HepG2 (cell line): ENCODE measurements at regions not wholly inside any gene's neighbourhood (a gene's known extent, or its start where the extent isn't known, plus 50 kb on each side); places are given as distances from the start of the nearest gene placed in this dataset.

Experiments used
- ATAC-seq: fragments of 200-7000 bp; cut with Tn5 transposase; 3 replicates; pipeline ENCODE4 v1.9.1; 2020; ENCODE audit warnings: mild to moderate bottlenecking, moderate library complexity
- BruUV-seq: library from RNA; stranded (reverse); fragments of 400-500 nt; replicated peaks from 2 replicates; lab custom pipeline; 2021; lab: Mats Ljungman, UMichigan
- CTCF ChIA-PET: fragments of 300-600 bp; formaldehyde crosslinking; extraction: SDS; loops from one replicate; lab custom pipeline; 2021; ENCODE audit warnings: low total read pairs, inconsistent platforms, low intra/inter-chr PET ratio; lab: Yijun Ruan, JAX
- POLR2A ChIA-PET: fragments of 350-600 bp; sonication (Branson Sonifier 250); formaldehyde crosslinking; loops from one replicate; lab custom pipeline; 2020; ENCODE audit warnings: antibody characterized with exemption, inconsistent platforms; lab: Yijun Ruan, JAX
- DNase-seq: peaks from one replicate; pipeline ENCODE4 v3.0.0-alpha.2; 2015; ENCODE audit warnings: low spot score
- FAIRE-seq: peaks from 3 replicates; lab custom pipeline; 2011; peaks lifted over from hg19 to GRCh38; lab: Jason Lieb, UNC
- H2AFZ ChIP-seq: one replicate; pipeline ENCODE4 v1.6.1; 2011; ENCODE audit warnings: low read length, inconsistent platforms
- H3K27ac ChIP-seq: fragments of 300-600 bp; 3 replicates; pipeline ENCODE4 v1.8.0; 2011; ENCODE audit warnings: mixed run types, mild to moderate bottlenecking, mixed read lengths, low read length, inconsistent platforms; ENCODE audit not compliant: insufficient read depth; ENCODE audit errors: extremely low read length
- H3K27me3 ChIP-seq, 2 experiments: fragments of 200-600 bp in 1 of 2; 2 replicates in 1 of 2; 3 replicates in 1 of 2; pipeline versions ENCODE4 v1.6.0 to v1.8.0; 2011; ENCODE audit warnings: low read length in 2 of 2, mild to moderate bottlenecking in 2 of 2, moderate library complexity in 2 of 2, inconsistent platforms in 1 of 2; ENCODE audit not compliant: insufficient read depth in 2 of 2, control insufficient read depth in 1 of 2
- H3K36me3 ChIP-seq, 2 experiments: fragments of 200-600 bp in 1 of 2; replicated peaks in 1 of 2; 2 replicates in 1 of 2; 3 replicates in 1 of 2; pipeline versions ENCODE4 v1.5.1 to v1.8.0; 2011; ENCODE audit warnings: low read length in 2 of 2, inconsistent platforms in 1 of 2; ENCODE audit not compliant: insufficient read depth in 2 of 2, control insufficient read depth in 1 of 2
- H3K4me1 ChIP-seq: 2 replicates; pipeline ENCODE4 v1.5.1; 2012; ENCODE audit warnings: low read length, inconsistent platforms; ENCODE audit not compliant: insufficient read depth
- H3K4me2 ChIP-seq: 2 replicates; pipeline ENCODE4 v1.6.0; 2011; ENCODE audit warnings: low read depth, low read length, inconsistent platforms
- H3K4me3 ChIP-seq, 3 experiments: fragments of 200-600 bp in 1 of 3; sonication (generic), shearing (Covaris generic) in 1 of 3; replicated peaks in 1 of 3; 2 replicates each; pipeline ENCODE4 v1.5.1; 2011 to 2016; ENCODE audit warnings: low read length in 3 of 3, inconsistent platforms in 2 of 3, low read depth in 2 of 3, mild to moderate bottlenecking in 2 of 3, control low read depth in 1 of 3, mixed read lengths in 1 of 3; ENCODE audit not compliant: insufficient read depth in 1 of 3
- H3K79me2 ChIP-seq: one replicate; pipeline ENCODE4 v1.6.1; 2011; ENCODE audit warnings: low read length, inconsistent platforms; ENCODE audit not compliant: insufficient read depth
- H3K9ac ChIP-seq: 2 replicates; pipeline ENCODE4 v1.6.0; 2011; ENCODE audit warnings: mild to moderate bottlenecking, low read depth, low read length, inconsistent platforms; ENCODE audit not compliant: insufficient read depth
- H3K9me3 ChIP-seq: 2 replicates; pipeline ENCODE4 v1.5.1; 2012; ENCODE audit warnings: mild to moderate bottlenecking, low read length
- H4K20me1 ChIP-seq: 2 replicates; pipeline ENCODE4 v1.6.0; 2011; ENCODE audit warnings: inconsistent platforms, mild to moderate bottlenecking, low read length, moderate library complexity; ENCODE audit not compliant: insufficient read depth
- AFF4 ChIP-seq: sonication (generic); formaldehyde crosslinking; IDR thresholded peaks from 2 replicates; pipeline ENCODE4 v1.4.0; 2020; ENCODE audit warnings: missing genetic modification reagents
- CENPBD1 ChIP-seq: sonication (generic); formaldehyde crosslinking; IDR thresholded peaks from 2 replicates; pipeline ENCODE4 v1.8.0; 2022; ENCODE audit warnings: missing genetic modification reagents, low read depth, mild to moderate bottlenecking, borderline replicate concordance
- EP300 ChIP-seq, 3 experiments: sonication (generic) in 1 of 3; formaldehyde crosslinking in 1 of 3; IDR thresholded peaks; 2 replicates each; pipeline versions ENCODE4 v1.5.1 to v1.6.1; 2011 to 2020; ENCODE audit warnings: low read depth in 2 of 3, low read length in 2 of 3, borderline replicate concordance in 1 of 3, improper control_type of control experiment in 1 of 3, mild to moderate bottlenecking in 1 of 3, missing genetic modification reagents in 1 of 3, moderate library complexity in 1 of 3
- FOXK2 ChIP-seq: fragments of 450-650 bp; IDR thresholded peaks from 2 replicates; pipeline ENCODE4 v1.6.1; 2016
- HCFC1 ChIP-seq: fragments of 150-350 bp; IDR thresholded peaks from 2 replicates; pipeline ENCODE4 v1.6.1; 2014; ENCODE audit warnings: low read depth, low read length
- HNF4A ChIP-seq: sonication (generic); formaldehyde crosslinking; IDR thresholded peaks from 2 replicates; pipeline ENCODE4 v1.4.0; 2020; ENCODE audit warnings: missing genetic modification reagents
- MAZ ChIP-seq, 2 experiments: sonication (generic) in 1 of 2; formaldehyde crosslinking in 1 of 2; IDR thresholded peaks; 2 replicates each; pipeline versions ENCODE4 v1.5.0 to v1.6.1; 2012 to 2020; ENCODE audit warnings: low read depth in 2 of 2, mild to moderate bottlenecking in 2 of 2, borderline replicate concordance in 1 of 2, improper control_type of control experiment in 1 of 2, low read length in 1 of 2, missing genetic modification reagents in 1 of 2, moderate library complexity in 1 of 2
- MXD1 ChIP-seq: sonication (generic); formaldehyde crosslinking; IDR thresholded peaks from 2 replicates; pipeline ENCODE4 v1.4.0; 2020; ENCODE audit warnings: mild to moderate bottlenecking, missing genetic modification reagents
- NBN ChIP-seq: fragments of 450-650 bp; conservative IDR thresholded peaks from 2 replicates; pipeline ENCODE4 v1.6.1; 2017
- TRAFD1 ChIP-seq: sonication (generic); formaldehyde crosslinking; IDR thresholded peaks from 2 replicates; pipeline ENCODE4 v1.5.1; 2020; ENCODE audit warnings: missing genetic modification reagents, mild to moderate bottlenecking, borderline replicate concordance
- ZFP36L2 ChIP-seq: sonication (generic); formaldehyde crosslinking; IDR thresholded peaks from 2 replicates; pipeline ENCODE4 v1.4.0; 2020; ENCODE audit warnings: missing genetic modification reagents
- ZNF543 ChIP-seq: sonication (generic); formaldehyde crosslinking; IDR thresholded peaks from 2 replicates; pipeline ENCODE4 v1.4.0; 2020; ENCODE audit warnings: mild to moderate bottlenecking, missing genetic modification reagents
- ZNF589 ChIP-seq: sonication (generic); formaldehyde crosslinking; conservative IDR thresholded peaks from 2 replicates; pipeline ENCODE4 v1.8.0; 2022; ENCODE audit warnings: mild to moderate bottlenecking, moderate library complexity, missing genetic modification reagents
- WGBS: methylation state at CpG from one replicate; pipeline ENCODE4 v1.1.6; 2017; ENCODE audit warnings: low lambda C conversion rate; 5-methylcytosine and 5-hydroxymethylcytosine counted together
- in situ Hi-C: cut with HindIII; loops from 2 replicates; pipeline ENCODE4 v1.10.0; 2017; ENCODE audit warnings: low pct_unique_long_range_greater_than_20kb; ENCODE audit not compliant: extremely low pct_ligation_motif_present
- intact Hi-C: fragments of 100-400 bp; cut with micrococcal nuclease; formaldehyde crosslinking; loops from one replicate; pipeline ENCODE4 v1.10.0; 2022; ENCODE audit not compliant: unreplicated experiment

GRCh38 chr3:72144773-72145505 is 360.0 kb upstream of the PROK2 start:
- in situ Hi-C loops (no loop called here), intact Hi-C loops (no loop called here)
- Histone ChIP-seq H3K79me2 (no peaks in the 10 kb centered on the region), H3K4me2 (peak overlapping the region; percentile 60), H2AFZ (no peak overlapping the region), H3K36me3 (no peaks in the 10 kb centered on the region), H3K4me3 (peak overlapping the region in 1 of 3 experiments; percentile 6; a peak in 2 of 6 replicates), H3K27ac (peak overlapping the region; percentile 34), H3K9ac (no peak overlapping the region), H3K9me3 (no peaks in the 10 kb centered on the region), H4K20me1 (no peaks in the 10 kb centered on the region), H3K27me3 (no peaks in the 10 kb centered on the region; a peak in 1 of 5 replicates), H3K4me1 (peaks cover 55% of the 10 kb centered on the region)
- FAIRE-seq (peak; percentile 63), ATAC-seq (peak; percentile 71), DNase-seq (peak; percentile 48)
- POLR2A ChIA-PET, result interaction anchor here (1.8 kb wide), 1 partner anchor 10 kb away, joined by 9 read pairs; no protein-coding TSS in a partner anchor
- CTCF ChIA-PET, result no interaction called here
- no TSS peak for BruUV-seq
- WGBS, result 22% methylated on average over 10 of the region's 10 CpGs
- TF ChIP-seq MXD1 (CRISPR knock-in tag) (no peak), ZNF589 (CRISPR knock-in tag) (no peak), CENPBD1 (CRISPR knock-in tag) (no peak), FOXK2 (no peak), TRAFD1 (no peak), NBN (no peak), HCFC1 (no peak), HNF4A (CRISPR knock-in tag) (peak; percentile 91), MAZ (IDR thresholded peaks at IDR 0.05; ENCODE audit: borderline replicate concordance, low read depth, low read length) (no peak), MAZ (CRISPR knock-in tag; IDR thresholded peaks at IDR 0.05; ENCODE audit: low read depth) (no peak), AFF4 (CRISPR knock-in tag) (no peak), EP300 (IDR thresholded peaks at IDR 0.05; ENCODE audit: low read depth in 2 of 2, low read length in 2 of 2) (peak in 1 of 2 experiments; percentile 50; a peak in 2 of 4 replicates), EP300 (CRISPR knock-in tag; IDR thresholded peaks at IDR 0.05; ENCODE audit: borderline replicate concordance) (no peak), ZFP36L2 (CRISPR knock-in tag) (no peak), ZNF543 (CRISPR knock-in tag) (no peak)
